Astrocyte (in vitro differentiated cells and primary cell): ENCODE measurements at regions not wholly inside any gene's neighbourhood (a gene's known extent, or its start where the extent isn't known, plus 50 kb on each side); places are given as distances from the start of the nearest gene placed in this dataset.

Source experiments
- DNase-seq: peaks from one replicate; pipeline ENCODE4 v3.0.0-alpha.2; 2010; ENCODE audit warnings: low read depth
- FAIRE-seq: peaks from 2 replicates; lab custom pipeline; 2011; peaks lifted over from hg19 to GRCh38; lab: Jason Lieb, UNC
- H2AFZ ChIP-seq: 2 replicates; pipeline ENCODE4 v1.6.0; 2012; ENCODE audit warnings: low read depth, low read length, inconsistent platforms
- H3K27ac ChIP-seq: 2 replicates; pipeline ENCODE4 v1.5.1; 2011; ENCODE audit warnings: low read depth, low read length, inconsistent platforms
- H3K27me3 ChIP-seq: 2 replicates; pipeline ENCODE4 v1.6.0; 2011; ENCODE audit warnings: low read length, inconsistent platforms; ENCODE audit not compliant: insufficient read depth
- H3K36me3 ChIP-seq: 2 replicates; pipeline ENCODE4 v1.5.1; 2011; ENCODE audit warnings: low read length, inconsistent platforms; ENCODE audit not compliant: insufficient read depth
- H3K4me1 ChIP-seq: 2 replicates; pipeline ENCODE4 v1.5.1; 2011; ENCODE audit warnings: low read length, inconsistent platforms; ENCODE audit not compliant: insufficient read depth
- H3K4me2 ChIP-seq: 2 replicates; pipeline ENCODE4 v1.6.0; 2012; ENCODE audit warnings: low read length, inconsistent platforms
- H3K4me3 ChIP-seq: 2 replicates; pipeline ENCODE4 v1.5.1; 2011; ENCODE audit warnings: low read depth, mild to moderate bottlenecking, low read length, inconsistent platforms; ENCODE audit not compliant: insufficient read depth
- H3K79me2 ChIP-seq: 2 replicates; pipeline ENCODE4 v1.6.0; 2012; ENCODE audit warnings: mild to moderate bottlenecking, low read length, inconsistent platforms; ENCODE audit not compliant: insufficient read depth
- H3K9ac ChIP-seq: 2 replicates; pipeline ENCODE4 v1.6.0; 2012; ENCODE audit warnings: mild to moderate bottlenecking, low read length, inconsistent platforms
- H3K9me3 ChIP-seq: 2 replicates; pipeline ENCODE4 v1.5.1; 2012; ENCODE audit warnings: low read depth, mild to moderate bottlenecking, low read length, inconsistent platforms; ENCODE audit not compliant: insufficient read depth
- H4K20me1 ChIP-seq: 2 replicates; pipeline ENCODE4 v1.6.0; 2012; ENCODE audit warnings: low read length, inconsistent platforms; ENCODE audit not compliant: insufficient read depth
- H3K27ac Mint-ChIP-seq: one replicate; pipeline ENCODE4 v1.8.0; 2021; ENCODE audit warnings: mild to moderate bottlenecking, mixed read lengths; ENCODE audit not compliant: unreplicated experiment
- H3K27me3 Mint-ChIP-seq: one replicate; pipeline ENCODE4 v1.8.0; 2021; ENCODE audit warnings: low read depth, mixed read lengths; ENCODE audit not compliant: unreplicated experiment
- H3K36me3 Mint-ChIP-seq: one replicate; pipeline ENCODE4 v1.8.0; 2021; ENCODE audit warnings: low read depth, mixed read lengths; ENCODE audit not compliant: unreplicated experiment
- H3K4me1 Mint-ChIP-seq: one replicate; pipeline ENCODE4 v1.8.0; 2021; ENCODE audit warnings: low read depth, mixed read lengths; ENCODE audit not compliant: unreplicated experiment
- H3K4me3 Mint-ChIP-seq: one replicate; pipeline ENCODE4 v1.8.0; 2021; ENCODE audit warnings: mild to moderate bottlenecking, moderate library complexity, mixed read lengths; ENCODE audit not compliant: unreplicated experiment
- H3K9me3 Mint-ChIP-seq: one replicate; pipeline ENCODE4 v1.8.0; 2021; ENCODE audit warnings: mild to moderate bottlenecking, mixed read lengths; ENCODE audit not compliant: unreplicated experiment
- CTCF ChIP-seq: IDR thresholded peaks from 2 replicates; pipeline ENCODE4 v1.5.1; 2011; ENCODE audit warnings: low read depth, mild to moderate bottlenecking, inconsistent platforms, low read length, moderate library complexity; ENCODE audit not compliant: insufficient read depth
- EZH2 ChIP-seq: IDR thresholded peaks from 2 replicates; pipeline ENCODE4 v1.6.1; 2012; ENCODE audit warnings: mild to moderate bottlenecking, low read length, inconsistent platforms; ENCODE audit not compliant: insufficient read depth

- H3K27me3 Mint-ChIP-seq = peaks cover 7% of the 10 kb centered on the region
- H3K4me1 Mint-ChIP-seq = no peaks in the 10 kb centered on the region
- no peak overlapping the region for H3K4me3 Mint-ChIP-seq
- TF ChIP-seq EZH2 = no peak
- no peak for TF ChIP-seq CTCF
- DNase-seq (no peak), FAIRE-seq (no peak)
- Histone ChIP-seq H2AFZ (no peak overlapping the region), H3K4me1 (no peaks in the 10 kb centered on the region), H3K4me3 (no peak overlapping the region), H3K79me2 (no peaks in the 10 kb centered on the region), H3K27ac (no peak overlapping the region), H3K4me2 (no peak overlapping the region), H3K27me3 (no peaks in the 10 kb centered on the region), H3K9ac (no peak overlapping the region), H3K9me3 (no peaks in the 10 kb centered on the region), H4K20me1 (no peaks in the 10 kb centered on the region), H3K36me3 (no peaks in the 10 kb centered on the region)
- no peaks in the 10 kb centered on the region for H3K9me3 Mint-ChIP-seq
- no peaks in the 10 kb centered on the region for H3K36me3 Mint-ChIP-seq
- H3K27ac Mint-ChIP-seq = no peak overlapping the region
These were observed 254.1 kb upstream of the ERCC4 start for GRCh38 chr16:13665876-13666275.

GRCh38 chr16:13672196-13672595 is 247.8 kb upstream of the ERCC4 start:
- H3K27me3 Mint-ChIP-seq = no peaks in the 10 kb centered on the region
- H3K9ac ChIP-seq = no peak overlapping the region
- no peak overlapping the region for H3K4me3 Mint-ChIP-seq
- H3K9me3 Mint-ChIP-seq = no peaks in the 10 kb centered on the region
- H3K4me1 ChIP-seq = no peaks in the 10 kb centered on the region
- H2AFZ ChIP-seq = no peak overlapping the region
- H3K27ac Mint-ChIP-seq = no peak overlapping the region
- DNase-seq = no peak
- no peaks in the 10 kb centered on the region for H3K36me3 Mint-ChIP-seq
- H3K36me3 ChIP-seq = no peaks in the 10 kb centered on the region
- no peak for TF ChIP-seq EZH2
- no peak for TF ChIP-seq CTCF
- H3K27me3 ChIP-seq = no peaks in the 10 kb centered on the region
- H3K4me2 ChIP-seq = no peak overlapping the region
- H4K20me1 ChIP-seq = no peaks in the 10 kb centered on the region
- no peak overlapping the region for H3K4me3 ChIP-seq
- no peaks in the 10 kb centered on the region for H3K4me1 Mint-ChIP-seq
- no peak overlapping the region for H3K27ac ChIP-seq
- H3K79me2 ChIP-seq = no peaks in the 10 kb centered on the region
- H3K9me3 ChIP-seq = no peaks in the 10 kb centered on the region
- no peak for FAIRE-seq

GRCh38 chr16:13680021-13680889 is 239.7 kb upstream of the ERCC4 start:
- Mint-ChIP-seq H3K4me3 (no peak overlapping the region), H3K9me3 (no peaks in the 10 kb centered on the region), H3K36me3 (no peaks in the 10 kb centered on the region), H3K27ac (peak overlapping the region; percentile 22), H3K27me3 (no peaks in the 10 kb centered on the region), H3K4me1 (peaks cover 3% of the 10 kb centered on the region)
- Histone ChIP-seq H4K20me1 (no peaks in the 10 kb centered on the region), H3K27ac (no peak overlapping the region), H3K4me3 (no peak overlapping the region), H2AFZ (no peak overlapping the region), H3K4me2 (no peak overlapping the region), H3K4me1 (no peaks in the 10 kb centered on the region), H3K27me3 (no peaks in the 10 kb centered on the region), H3K36me3 (no peaks in the 10 kb centered on the region), H3K9me3 (no peaks in the 10 kb centered on the region), H3K79me2 (no peaks in the 10 kb centered on the region), H3K9ac (no peak overlapping the region)
- no peak for FAIRE-seq
- no peak for DNase-seq
- TF ChIP-seq EZH2 = no peak
- TF ChIP-seq CTCF = no peak
